SK-N-SH treated with all-trans-retinoic acid at 6 μM for 48 hours (cell line): ENCODE measurements at regions not wholly inside any gene's neighbourhood (a gene's known extent, or its start where the extent isn't known, plus 50 kb on each side); places are given as distances from the start of the nearest gene placed in this dataset.

Experiments used
- ARNTL ChIP-seq: fragments of 450-650 bp; formaldehyde crosslinking; IDR thresholded peaks from 2 replicates; pipeline ENCODE4 v1.5.0; 2020; ENCODE audit warnings: low read depth, mild to moderate bottlenecking, moderate library complexity, borderline replicate concordance
- CSDC2 ChIP-seq: fragments of 250-450 bp; sonication (Bioruptor Pico); IDR thresholded peaks from 2 replicates; pipeline ENCODE4 v1.5.0; 2020; ENCODE audit warnings: mild to moderate bottlenecking, moderate library complexity
- PATZ1 ChIP-seq: fragments of 250-450 bp; sonication (Bioruptor Pico); IDR thresholded peaks from 2 replicates; pipeline ENCODE4 v1.8.0; 2020; ENCODE audit warnings: mild to moderate bottlenecking, moderate library complexity, borderline replicate concordance
- POU6F1 ChIP-seq: fragments of 250-450 bp; sonication (Bioruptor Pico); IDR thresholded peaks from 2 replicates; pipeline ENCODE4 v1.8.0; 2021; ENCODE audit warnings: low read depth, mild to moderate bottlenecking, moderate library complexity, borderline replicate concordance
- RARB ChIP-seq: fragments of 250-450 bp; sonication (Bioruptor Pico); IDR thresholded peaks from 2 replicates; pipeline ENCODE4 v1.8.0; 2021; ENCODE audit warnings: mild to moderate bottlenecking, moderate library complexity
- ZFP3 ChIP-seq: fragments of 250-450 bp; sonication (Bioruptor Pico); IDR thresholded peaks from 2 replicates; pipeline ENCODE4 v1.5.0; 2020; ENCODE audit warnings: mild to moderate bottlenecking, moderate library complexity
- ZNF565 ChIP-seq: fragments of 450-650 bp; formaldehyde crosslinking; conservative IDR thresholded peaks from 2 replicates; pipeline ENCODE4 v1.5.0; 2020; ENCODE audit warnings: low read depth, mild to moderate bottlenecking, moderate library complexity
- ZNF8 ChIP-seq: fragments of 450-650 bp; formaldehyde crosslinking; IDR thresholded peaks from 2 replicates; pipeline ENCODE4 v1.5.0; 2020; ENCODE audit warnings: mild to moderate bottlenecking, moderate library complexity

- TF ChIP-seq PATZ1 (CRISPR knock-in tag) = no peak
- no peak for TF ChIP-seq ZFP3
- no peak for TF ChIP-seq POU6F1
- no peak for TF ChIP-seq CSDC2 (CRISPR knock-in tag)
- TF ChIP-seq ZNF565 (CRISPR knock-in tag) = no peak
- TF ChIP-seq ARNTL (CRISPR knock-in tag) = no peak
- TF ChIP-seq RARB (CRISPR knock-in tag) = no peak
- no peak for TF ChIP-seq ZNF8 (CRISPR knock-in tag)
Observed at GRCh38 chr1:200464784-200465400, 55.1 kb upstream of the ZNF281 start.
